Liver (tissue), 7 donors: ENCODE measurements at regions not wholly inside any gene's neighbourhood (a gene's known extent, or its start where the extent isn't known, plus 50 kb on each side); places are given as distances from the start of the nearest gene placed in this dataset.

Experiments used
- DNase-seq: peaks from one replicate; pipeline ENCODE4 v3.0.0-alpha.2; 2017; ENCODE audit warnings: low spot score
- H3K27ac ChIP-seq, 2 donors: one replicate each; pipeline ENCODE4 v1.7.0; 2013; ENCODE audit warnings: inconsistent platforms in 2 of 2, low read length in 2 of 2, control low read depth in 1 of 2, low read depth in 1 of 2, mild to moderate bottlenecking in 1 of 2
- H3K27me3 ChIP-seq, 4 donors: one replicate each; pipeline versions ENCODE4 v1.6.1 to v1.7.0; 2013; ENCODE audit warnings: low read length in 3 of 4, inconsistent platforms in 1 of 4, mild to moderate bottlenecking in 1 of 4, moderate library complexity in 1 of 4; ENCODE audit not compliant: control insufficient read depth in 4 of 4, insufficient read depth in 4 of 4
- H3K36me3 ChIP-seq, 4 donors: one replicate each; pipeline versions ENCODE4 v1.6.1 to v1.7.0; 2013; ENCODE audit warnings: low read length in 3 of 4, mild to moderate bottlenecking in 3 of 4, low read depth in 1 of 4, moderate library complexity in 1 of 4; ENCODE audit not compliant: control insufficient read depth in 4 of 4, insufficient read depth in 3 of 4
- H3K4me1 ChIP-seq, 4 donors: one replicate each; pipeline versions ENCODE4 v1.6.1 to v1.7.0; 2013; ENCODE audit warnings: low read length in 3 of 4, mild to moderate bottlenecking in 3 of 4, moderate library complexity in 1 of 4; ENCODE audit not compliant: control insufficient read depth in 4 of 4, insufficient read depth in 4 of 4
- H3K4me3 ChIP-seq, 3 donors: one replicate each; pipeline versions ENCODE4 v1.6.1 to v1.7.0; 2013; ENCODE audit warnings: low read length in 3 of 3, control low read depth in 1 of 3, low read depth in 1 of 3, mild to moderate bottlenecking in 1 of 3
- H3K9ac ChIP-seq, 2 donors: one replicate each; pipeline ENCODE4 v1.7.0; 2013; ENCODE audit warnings: low read length in 2 of 2, mild to moderate bottlenecking in 2 of 2, moderate library complexity in 2 of 2, control low read depth in 1 of 2, low read depth in 1 of 2
- H3K9me3 ChIP-seq, 4 donors: one replicate each; pipeline versions ENCODE4 v1.6.1 to v1.7.0; 2013; ENCODE audit warnings: low read length in 3 of 4; ENCODE audit not compliant: control insufficient read depth in 4 of 4
- FOXA2 ChIP-seq: IDR thresholded peaks from 2 replicates; pipeline ENCODE4 v1.6.1; 2016; ENCODE audit warnings: antibody characterized with exemption
- GABPA ChIP-seq, 2 donors: IDR thresholded peaks in 1 of 2; conservative IDR thresholded peaks in 1 of 2; 2 replicates each; pipeline ENCODE4 v1.6.1; 2016; ENCODE audit warnings: antibody characterized with exemption in 2 of 2, mild to moderate bottlenecking in 1 of 2, moderate library complexity in 1 of 2
- HNF4A ChIP-seq, 2 donors: conservative IDR thresholded peaks; 2 replicates each; pipeline ENCODE4 v1.6.1; 2016; ENCODE audit warnings: antibody characterized with exemption in 2 of 2, mild to moderate bottlenecking in 2 of 2
- JUND ChIP-seq, 2 donors: IDR thresholded peaks; 2 replicates each; pipeline ENCODE4 v1.6.1; 2016; ENCODE audit warnings: antibody characterized with exemption in 2 of 2
- MAX ChIP-seq: IDR thresholded peaks from 2 replicates; pipeline ENCODE4 v1.6.1; 2016; ENCODE audit warnings: antibody characterized with exemption
- NR2F2 ChIP-seq: IDR thresholded peaks from 2 replicates; pipeline ENCODE4 v1.6.1; 2016; ENCODE audit warnings: antibody characterized with exemption
- RAD21 ChIP-seq, 2 donors: IDR thresholded peaks; 2 replicates each; pipeline ENCODE4 v1.6.1; 2016; ENCODE audit warnings: antibody characterized with exemption in 2 of 2, mild to moderate bottlenecking in 2 of 2
- REST ChIP-seq: IDR thresholded peaks from 2 replicates; pipeline ENCODE4 v1.6.1; 2016; ENCODE audit warnings: antibody characterized with exemption, mild to moderate bottlenecking
- ZBTB33 ChIP-seq: IDR thresholded peaks from 2 replicates; pipeline ENCODE4 v1.6.1; 2016; ENCODE audit warnings: antibody characterized with exemption
- WGBS: extraction: QIAGEN DNeasy Blood & Tissue Kit; methylation state at CpG from one replicate; pipeline ENCODE4 v1.1.7; 2013; 5-methylcytosine and 5-hydroxymethylcytosine counted together
- TF ChIP-seq, protein P1 (sequence below): IDR thresholded peaks from 2 replicates; pipeline ENCODE4 v1.6.1; 2016; ENCODE audit warnings: antibody characterized with exemption
- donor health status: healthy.
- donor health status: healthy.
- donor health status: healthy.
- donor health status: healthy.

- 77% methylated on average over 2 of the region's 2 CpGs for WGBS
- H3K4me1 ChIP-seq: no peaks in the 10 kb centered on the region
These were observed 205.8 kb upstream of the CYRIA start for GRCh38 chr2:16871411-16871810.

DNA sequence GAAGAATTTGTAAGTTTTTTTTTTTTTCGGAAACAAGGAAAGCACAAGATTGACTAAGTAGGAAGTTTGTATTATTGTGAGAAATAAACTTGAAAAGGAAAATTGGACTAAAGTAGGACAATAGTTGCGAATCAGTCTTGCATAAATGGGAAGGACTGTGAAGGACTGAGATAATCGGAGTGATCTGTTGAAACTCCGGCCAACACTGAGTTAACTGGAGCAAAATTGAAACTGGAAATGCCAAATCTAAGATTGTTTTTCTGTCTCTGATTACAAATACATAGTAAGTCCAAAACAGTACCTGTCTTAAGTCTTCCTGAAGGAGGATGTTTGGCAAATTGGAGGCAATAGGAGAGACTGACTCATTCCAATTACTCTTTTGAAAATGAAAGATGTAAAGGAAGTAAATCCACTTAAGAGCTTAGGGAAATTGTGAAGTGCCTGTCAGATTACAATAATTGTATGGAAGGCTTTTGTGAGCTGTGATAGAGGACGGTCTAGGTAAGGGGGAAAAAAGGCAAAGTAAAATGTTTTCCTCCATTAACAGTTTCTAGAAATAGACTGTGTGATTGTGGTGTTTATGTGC is 204.9 kb upstream of the CYRIA start:
- no peak overlapping the region for H3K9ac ChIP-seq
- H3K27ac ChIP-seq: no peak overlapping the region
- DNase-seq: no peak
- TF ChIP-seq, protein P1, sequence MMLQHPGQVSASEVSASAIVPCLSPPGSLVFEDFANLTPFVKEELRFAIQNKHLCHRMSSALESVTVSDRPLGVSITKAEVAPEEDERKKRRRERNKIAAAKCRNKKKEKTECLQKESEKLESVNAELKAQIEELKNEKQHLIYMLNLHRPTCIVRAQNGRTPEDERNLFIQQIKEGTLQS: no peak
- no peak for TF ChIP-seq ZBTB33
- no peak for TF ChIP-seq HNF4A (conservative IDR thresholded peaks at IDR 0.05)
- H3K36me3 ChIP-seq: no peaks in the 10 kb centered on the region
- no peaks in the 10 kb centered on the region for H3K9me3 ChIP-seq
- H3K4me3 ChIP-seq: no peak overlapping the region
- peaks cover 0 to 2% (median 0%) of the 10 kb centered on the region in 4 donors for H3K27me3 ChIP-seq
- WGBS: 94% methylated on average over 5 of the region's 5 CpGs
- no peaks in the 10 kb centered on the region for H3K4me1 ChIP-seq

More at GRCh38 chr2:16871411-16871810, 205.8 kb upstream of the CYRIA start:
- DNase-seq: no peak
- no peak for TF ChIP-seq FOXA2
- no peak for TF ChIP-seq HNF4A (conservative IDR thresholded peaks at IDR 0.05)
- TF ChIP-seq REST: no peak
- no peak for TF ChIP-seq MAX
- no peak for TF ChIP-seq RAD21 (IDR thresholded peaks at IDR 0.05)
- Histone ChIP-seq H3K27ac (no peak overlapping the region), H3K4me3 (no peak overlapping the region), H3K9me3 (no peaks in the 10 kb centered on the region), H3K9ac (no peak overlapping the region), H3K36me3 (no peaks in the 10 kb centered on the region), H3K27me3 (peaks cover 0 to 2% (median 0%) of the 10 kb centered on the region in 4 donors)

DNA sequence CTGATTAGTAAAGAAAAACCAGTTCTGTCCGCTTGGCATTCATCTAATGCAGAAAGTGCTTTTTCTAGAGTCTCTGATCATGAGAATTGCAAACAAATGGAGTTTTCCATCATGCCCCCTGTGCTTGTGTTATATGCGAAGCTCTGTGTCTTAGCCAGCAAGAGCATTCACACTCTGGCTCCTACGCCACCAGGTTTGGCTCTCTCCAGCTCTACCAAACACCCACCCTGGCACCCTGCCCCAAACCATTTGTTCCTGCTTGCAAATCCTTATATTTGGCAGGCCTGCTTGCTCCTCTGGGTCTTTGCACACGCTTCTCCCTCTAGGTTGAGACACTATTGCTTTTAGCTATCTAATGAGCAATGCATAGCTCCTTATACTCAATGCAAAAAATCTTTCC is 204.1 kb upstream of the CYRIA start:
- Histone ChIP-seq H3K4me3 (no peak overlapping the region), H3K36me3 (no peaks in the 10 kb centered on the region), H3K27ac (no peak overlapping the region), H3K9me3 (no peaks in the 10 kb centered on the region), H3K4me1 (no peaks in the 10 kb centered on the region), H3K9ac (no peak overlapping the region), H3K27me3 (peaks cover 0 to 2% (median 0%) of the 10 kb centered on the region in 4 donors)
- WGBS: 93% methylated on average over 4 of the region's 4 CpGs
- no peak for DNase-seq
- TF ChIP-seq GABPA (IDR thresholded peaks at IDR 0.05 in 1 of 2, conservative IDR thresholded peaks at IDR 0.05 in 1 of 2) (no peak), JUND (IDR thresholded peaks at IDR 0.05) (no peak), NR2F2 (no peak)
